ENCODE measurements at regions not wholly inside any gene's neighbourhood (a gene's known extent, or its start where the extent isn't known, plus 50 kb on each side); places are given as distances from the start of the nearest gene placed in this dataset.

DNA sequence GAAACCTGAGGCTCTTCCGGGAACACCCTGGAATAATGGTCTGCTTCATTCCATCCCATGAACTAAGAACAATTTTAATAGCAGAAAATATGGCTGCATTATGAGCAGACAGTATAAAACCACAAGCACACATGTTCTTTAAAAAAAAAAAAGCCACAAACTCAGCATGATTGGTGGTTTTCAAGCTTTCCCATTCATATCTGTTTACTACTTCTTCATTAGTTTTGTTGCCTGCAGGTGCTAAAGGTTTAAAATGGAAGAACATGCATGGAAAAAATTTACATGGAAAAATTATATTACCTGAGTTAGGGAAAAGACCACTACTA is 137.9 kb upstream of the HES1 start:
- H2AK5ac ChIP-seq (ENCODE audit: insufficient read length, low read length): no peak overlapping the region
- no peak overlapping the region for H3K18ac ChIP-seq (ENCODE audit: insufficient read length, low read depth, low read length)
- no peak overlapping the region for H4K5ac ChIP-seq (ENCODE audit: insufficient read length, low read depth, low read length)
- H3K4me2 ChIP-seq (ENCODE audit: insufficient read depth, insufficient read length, low read length): no peak overlapping the region
- no peak overlapping the region for H2AFZ ChIP-seq (ENCODE audit: low read length)
- no peak overlapping the region for H3K9ac ChIP-seq (ENCODE audit: extremely low read depth, insufficient read length, low read length)
- no peak overlapping the region for H4K8ac ChIP-seq (replicated peaks; ENCODE audit: insufficient read length, low read depth, low read length)
- H2BK5ac ChIP-seq (ENCODE audit: insufficient read length, low read length): no peak overlapping the region
- no peaks in the 10 kb centered on the region for H3K27me3 ChIP-seq (ENCODE audit: insufficient read depth, low read length)
- no peak overlapping the region for H2BK120ac ChIP-seq (ENCODE audit: low read depth, low read length, poor library complexity, severe bottlenecking)
- H4K20me1 ChIP-seq (ENCODE audit: control insufficient read depth, insufficient read depth, insufficient read length): no peaks in the 10 kb centered on the region
- H3K56ac ChIP-seq (ENCODE audit: insufficient read length, low read depth, low read length): no peak overlapping the region
- H2BK20ac ChIP-seq (ENCODE audit: low read depth, low read length, poor library complexity, severe bottlenecking): no peak overlapping the region
- H2BK15ac ChIP-seq (ENCODE audit: low read depth, low read length): no peak overlapping the region
- TF ChIP-seq, protein P1, sequence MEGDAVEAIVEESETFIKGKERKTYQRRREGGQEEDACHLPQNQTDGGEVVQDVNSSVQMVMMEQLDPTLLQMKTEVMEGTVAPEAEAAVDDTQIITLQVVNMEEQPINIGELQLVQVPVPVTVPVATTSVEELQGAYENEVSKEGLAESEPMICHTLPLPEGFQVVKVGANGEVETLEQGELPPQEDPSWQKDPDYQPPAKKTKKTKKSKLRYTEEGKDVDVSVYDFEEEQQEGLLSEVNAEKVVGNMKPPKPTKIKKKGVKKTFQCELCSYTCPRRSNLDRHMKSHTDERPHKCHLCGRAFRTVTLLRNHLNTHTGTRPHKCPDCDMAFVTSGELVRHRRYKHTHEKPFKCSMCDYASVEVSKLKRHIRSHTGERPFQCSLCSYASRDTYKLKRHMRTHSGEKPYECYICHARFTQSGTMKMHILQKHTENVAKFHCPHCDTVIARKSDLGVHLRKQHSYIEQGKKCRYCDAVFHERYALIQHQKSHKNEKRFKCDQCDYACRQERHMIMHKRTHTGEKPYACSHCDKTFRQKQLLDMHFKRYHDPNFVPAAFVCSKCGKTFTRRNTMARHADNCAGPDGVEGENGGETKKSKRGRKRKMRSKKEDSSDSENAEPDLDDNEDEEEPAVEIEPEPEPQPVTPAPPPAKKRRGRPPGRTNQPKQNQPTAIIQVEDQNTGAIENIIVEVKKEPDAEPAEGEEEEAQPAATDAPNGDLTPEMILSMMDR (conservative IDR thresholded peaks at IDR 0.05): no peak
- peaks cover 1% of the 10 kb centered on the region for H3K23me2 ChIP-seq (ENCODE audit: insufficient read length, low read depth, low read length, poor library complexity, severe bottlenecking)
- H3K14ac ChIP-seq (ENCODE audit: insufficient read depth, low read length): no peak overlapping the region
- no peak overlapping the region for H3K4ac ChIP-seq (ENCODE audit: low read depth, low read length)
- DNase-seq: no peak
- no peak overlapping the region for H2BK12ac ChIP-seq (ENCODE audit: insufficient read length, low read depth, low read length)
- H3K79me1 ChIP-seq (ENCODE audit: insufficient read depth, low read depth, low read length, poor library complexity, severe bottlenecking): no peaks in the 10 kb centered on the region
- H3K9me3 Mint-ChIP-seq: no peaks in the 10 kb centered on the region
- H3K27ac ChIP-seq (ENCODE audit: insufficient read length, low read depth, low read length): no peak overlapping the region
- no peaks in the 10 kb centered on the region for H3K36me3 Mint-ChIP-seq (ENCODE audit: insufficient read depth in 1 of 3, low read depth in 3 of 3)
- no peaks in the 10 kb centered on the region for H3K9me3 ChIP-seq (ENCODE audit: control insufficient read depth, low read depth, low read length)
- peaks cover 40% of the 10 kb centered on the region for H3K27me3 Mint-ChIP-seq (ENCODE audit: low read depth)
- no peak overlapping the region for H4K91ac ChIP-seq (ENCODE audit: insufficient read length, low read depth, low read length)
- H3K27ac Mint-ChIP-seq: no peak overlapping the region
- H3K4me3 Mint-ChIP-seq: no peak overlapping the region
- H3K79me2 ChIP-seq (ENCODE audit: insufficient read depth, low read length): no peaks in the 10 kb centered on the region
- peaks cover 6% of the 10 kb centered on the region; the same call in 1 of the 2 replicates for H3K4me1 ChIP-seq (ENCODE audit: insufficient read depth, low read length)
- no CpG with 5 or more reads among the region's 1 CpG for WGBS (ENCODE audit: extremely low coverage, insufficient read length, low lambda C conversion rate)
- H3T11ph ChIP-seq (ENCODE audit: low read length): no peak overlapping the region
- peaks cover 63 to 66% of the 10 kb centered on the region in 2 experiments for H3K4me1 Mint-ChIP-seq
- H3K23ac ChIP-seq (ENCODE audit: insufficient read length, low read depth, low read length): no peak overlapping the region

All from H9 (cell line).